ENCODE measurements at regions not wholly inside any gene's neighbourhood (a gene's known extent, or its start where the extent isn't known, plus 50 kb on each side); places are given as distances from the start of the nearest gene placed in this dataset.

DNA sequence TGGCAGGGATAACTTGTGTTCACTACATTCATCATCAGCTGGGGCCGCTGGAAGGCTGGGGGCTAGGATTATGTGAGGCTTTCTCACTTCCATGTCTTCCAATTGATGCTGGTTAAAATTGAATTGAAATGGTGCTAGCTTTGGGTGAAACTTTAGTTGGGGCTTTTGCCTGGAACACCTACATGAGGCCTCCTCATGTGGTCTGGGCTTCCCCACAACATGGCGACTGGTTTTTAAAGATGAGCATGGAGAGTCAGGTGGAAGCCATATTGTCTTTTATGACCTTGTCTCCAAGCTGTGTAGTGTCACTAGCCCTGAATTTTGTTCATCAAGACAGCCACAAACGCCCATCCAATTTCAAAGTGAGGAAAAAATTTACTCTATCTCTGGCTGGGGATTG, 1033.9 kb downstream of the TYW1 start:
- Mint-ChIP-seq H3K27ac (no peak overlapping the region), H3K27me3 (no peaks in the 10 kb centered on the region), H3K4me1 (no peaks in the 10 kb centered on the region), H3K36me3 (no peaks in the 10 kb centered on the region), H3K4me3 (no peak overlapping the region), H3K9me3 (peaks cover 6 to 8% of the 10 kb centered on the region in 2 donors)
- DNase-seq: no peak
- ATAC-seq (replicated peaks): no peak

DNA sequence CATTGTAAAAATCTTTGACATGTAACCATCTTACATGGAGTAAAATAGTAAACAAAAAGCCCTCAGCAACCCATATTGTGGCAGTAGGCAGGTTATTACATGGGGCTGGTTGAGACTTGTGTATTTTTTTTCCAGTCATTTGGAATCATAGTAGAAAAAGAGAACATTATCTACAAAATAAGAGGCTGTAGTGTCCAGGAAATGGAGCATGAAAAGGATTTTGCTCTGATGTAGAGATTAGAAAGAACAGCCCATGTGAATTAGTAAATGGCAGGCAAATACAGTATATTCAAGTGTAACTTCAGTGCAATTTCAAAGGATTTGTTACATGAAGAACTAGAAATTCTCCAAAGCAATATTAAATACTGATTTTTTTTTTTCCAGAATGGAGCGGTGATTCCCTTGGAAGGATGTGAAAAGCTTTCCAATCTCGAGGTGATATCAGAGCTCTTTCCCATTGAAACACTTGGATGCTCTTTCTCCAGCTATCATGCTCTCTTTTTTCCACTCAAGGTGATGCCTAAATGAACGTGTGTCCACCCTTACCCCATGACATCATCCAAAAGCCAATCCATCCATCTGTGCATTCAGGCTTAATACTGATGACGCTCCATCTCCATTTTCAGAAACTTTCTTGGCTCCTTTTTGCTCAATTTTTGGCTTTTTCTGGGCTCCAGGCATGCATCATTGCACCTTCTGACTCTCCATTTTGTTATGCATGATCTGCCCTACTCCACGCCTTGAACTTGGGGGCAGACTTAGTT, 1034.7 kb downstream of the TYW1 start:
- Mint-ChIP-seq H3K4me1 (no peaks in the 10 kb centered on the region), H3K27ac (no peak overlapping the region), H3K36me3 (no peaks in the 10 kb centered on the region), H3K9me3 (peaks cover 6 to 8% of the 10 kb centered on the region in 2 donors), H3K27me3 (no peaks in the 10 kb centered on the region), H3K4me3 (no peak overlapping the region)
- no peak for DNase-seq
- ATAC-seq (replicated peaks): no peak

DNA sequence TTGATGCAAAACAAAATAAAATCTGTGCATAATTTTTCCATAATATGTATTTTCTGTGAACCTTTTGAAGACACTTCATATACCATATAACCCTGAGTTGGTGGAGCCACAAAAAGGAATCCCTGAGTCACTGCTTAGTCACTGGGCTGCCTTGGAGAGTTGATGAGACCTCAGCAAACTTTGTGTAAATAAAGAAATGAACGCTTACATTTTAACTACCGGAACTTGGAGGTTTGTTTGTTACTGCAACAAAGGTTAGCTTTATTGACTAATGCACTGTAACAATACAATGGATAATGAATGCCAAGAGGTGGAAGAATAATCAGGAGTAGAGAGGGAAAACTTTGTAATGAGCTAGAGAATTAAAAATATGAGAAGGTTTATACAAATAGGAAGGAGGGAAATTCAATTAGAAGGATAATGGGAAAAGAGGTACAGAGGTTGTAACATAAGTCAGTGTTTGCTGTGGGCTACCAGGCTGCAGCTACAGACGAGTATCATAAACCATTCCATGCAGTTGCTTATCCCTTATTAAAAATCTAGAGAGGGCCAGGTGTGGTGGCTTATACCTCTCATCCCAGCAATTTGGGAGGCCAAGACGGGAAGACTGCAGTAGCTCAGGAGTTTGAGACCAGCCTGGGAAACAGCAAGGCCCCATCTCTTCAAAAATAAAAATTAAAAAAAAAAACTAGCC, 1042.1 kb downstream of the TYW1 start:
- Mint-ChIP-seq H3K4me3 (no peak overlapping the region), H3K36me3 (no peaks in the 10 kb centered on the region), H3K9me3 (peaks cover 1 to 4% of the 10 kb centered on the region in 2 donors), H3K27ac (no peak overlapping the region), H3K27me3 (no peaks in the 10 kb centered on the region), H3K4me1 (no peaks in the 10 kb centered on the region)
- no peak for ATAC-seq (replicated peaks)
- DNase-seq: no peak

DNA sequence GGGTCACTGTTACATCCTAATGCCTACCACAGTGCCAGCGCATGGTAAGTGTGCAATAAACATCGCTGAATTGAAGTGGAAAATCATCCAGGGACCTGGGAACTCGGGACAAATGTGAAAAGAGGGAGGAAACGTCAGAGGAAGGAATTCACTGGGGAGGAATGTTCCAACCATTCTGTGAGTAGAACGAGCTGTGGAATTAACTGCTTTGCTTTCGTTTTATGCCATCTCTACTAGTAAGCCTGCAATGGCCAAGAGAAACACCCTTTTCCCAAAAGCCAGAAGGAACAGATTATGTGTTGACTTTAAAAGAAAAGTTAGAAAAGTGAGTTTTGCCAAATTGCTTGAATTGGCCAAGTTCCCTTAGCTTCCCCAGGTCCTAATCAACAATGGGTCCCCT, 1044.9 kb downstream of the TYW1 start:
- DNase-seq (no peak), ATAC-seq (replicated peaks) (no peak)
- Mint-ChIP-seq H3K4me1 (no peaks in the 10 kb centered on the region), H3K36me3 (no peaks in the 10 kb centered on the region), H3K9me3 (peaks cover 0 to 5% of the 10 kb centered on the region in 2 donors), H3K27me3 (no peaks in the 10 kb centered on the region), H3K27ac (no peak overlapping the region), H3K4me3 (no peak overlapping the region)

DNA sequence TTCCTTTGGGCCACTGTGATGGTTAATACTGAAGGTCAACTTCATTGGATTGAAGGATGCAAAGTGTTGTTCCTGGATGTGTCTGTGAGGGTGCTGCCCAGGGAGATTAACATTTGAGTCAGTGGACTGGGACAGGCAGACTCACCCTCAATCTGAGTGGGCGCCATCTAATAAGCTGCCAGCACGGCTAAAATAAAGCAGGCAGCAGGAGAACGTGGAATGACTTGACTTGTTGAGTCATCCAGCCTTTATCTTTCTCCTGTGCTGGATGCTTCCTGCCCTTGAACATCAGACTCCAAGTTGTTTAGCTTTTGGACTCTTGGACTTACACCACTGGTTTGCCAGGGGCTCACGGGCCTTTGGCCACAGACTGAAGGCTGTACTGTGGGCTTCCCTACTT, 1046.9 kb downstream of the TYW1 start:
- peaks cover 0 to 5% of the 10 kb centered on the region in 2 donors for H3K9me3 Mint-ChIP-seq
- DNase-seq (no peak), ATAC-seq (replicated peaks) (no peak)
- no peak overlapping the region for H3K4me3 Mint-ChIP-seq
- H3K36me3 Mint-ChIP-seq: no peaks in the 10 kb centered on the region
- no peak overlapping the region for H3K27ac Mint-ChIP-seq
- H3K4me1 Mint-ChIP-seq: no peaks in the 10 kb centered on the region
- H3K27me3 Mint-ChIP-seq: no peaks in the 10 kb centered on the region

DNA sequence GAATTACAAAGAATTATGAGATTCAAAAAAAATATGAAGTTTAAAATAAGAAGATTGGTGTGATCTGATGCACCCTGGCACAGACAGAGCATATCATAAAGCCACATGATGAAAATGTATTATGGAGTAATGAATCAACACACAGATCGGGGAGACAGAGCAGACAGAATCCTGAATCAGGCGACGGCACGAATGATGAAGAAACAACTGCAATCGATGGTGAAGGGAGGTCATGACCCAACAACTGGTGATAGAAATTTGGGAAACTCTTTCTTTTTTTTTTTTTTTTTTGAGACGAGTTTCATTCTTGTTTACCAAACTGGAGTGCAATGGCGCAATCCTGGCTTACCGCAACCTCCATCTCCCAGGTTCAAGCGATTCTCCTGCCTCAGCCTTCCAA, 1054.0 kb downstream of the TYW1 start:
- no peak for ATAC-seq (replicated peaks)
- H3K27me3 Mint-ChIP-seq: no peaks in the 10 kb centered on the region
- no peaks in the 10 kb centered on the region for H3K4me1 Mint-ChIP-seq

DNA sequence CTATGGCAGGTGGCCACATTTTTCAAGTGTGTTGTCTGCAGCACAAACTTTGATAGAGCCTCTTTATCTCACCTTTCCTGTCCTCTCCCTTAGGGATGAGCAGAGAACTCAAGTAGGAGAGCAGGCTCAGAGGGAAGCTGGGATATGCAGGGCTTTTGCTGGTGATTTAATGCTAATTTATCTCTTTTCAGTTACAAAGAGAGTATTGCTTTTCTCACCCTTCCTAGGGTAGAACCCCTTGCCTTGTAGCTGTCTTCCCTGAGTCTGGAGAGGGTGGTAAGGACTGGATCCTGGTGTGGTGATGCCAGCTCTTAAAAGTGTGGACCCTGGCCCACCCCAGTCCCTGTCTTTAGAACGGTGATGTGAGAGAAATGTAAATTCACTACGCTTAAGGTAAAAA, 1061.4 kb downstream of the TYW1 start:
- no peak overlapping the region for H3K4me3 Mint-ChIP-seq
- no peaks in the 10 kb centered on the region for H3K36me3 Mint-ChIP-seq
- DNase-seq (no peak), ATAC-seq (replicated peaks) (no peak)
- no peaks in the 10 kb centered on the region for H3K27me3 Mint-ChIP-seq
- H3K9me3 Mint-ChIP-seq: peaks cover 0 to 2% of the 10 kb centered on the region in 2 donors
- no peaks in the 10 kb centered on the region for H3K4me1 Mint-ChIP-seq
- no peak overlapping the region for H3K27ac Mint-ChIP-seq

More for the DNA sequence above, 1054.0 kb downstream of the TYW1 start:
- Mint-ChIP-seq H3K9me3 (peaks cover 0 to 3% of the 10 kb centered on the region in 2 donors), H3K4me3 (no peak overlapping the region), H3K27ac (no peak overlapping the region), H3K36me3 (no peaks in the 10 kb centered on the region)
- no peak for DNase-seq

DNA sequence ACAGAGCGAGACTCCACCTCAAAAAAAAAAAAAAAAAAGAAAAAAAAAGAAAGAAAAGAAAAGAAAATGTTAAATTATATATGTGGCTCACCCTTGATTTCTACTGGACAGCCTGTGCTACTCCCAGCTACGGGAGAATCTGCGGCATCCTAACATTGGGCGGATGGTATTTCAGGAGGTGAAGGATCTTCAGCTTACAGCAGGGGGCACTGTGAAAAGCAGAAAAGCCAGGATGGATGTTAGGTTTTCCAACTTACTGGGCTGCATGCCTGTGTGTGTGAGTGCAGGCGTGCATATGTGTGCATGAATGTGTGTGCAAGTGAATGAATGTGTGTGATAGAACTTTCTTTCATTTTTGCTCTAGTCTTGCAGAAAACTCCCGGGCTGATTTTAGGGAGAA, 1066.5 kb downstream of the TYW1 start:
- H3K9me3 Mint-ChIP-seq: peaks cover 0 to 2% of the 10 kb centered on the region in 2 donors
- ATAC-seq (replicated peaks) (no peak), DNase-seq (no peak)
- H3K27me3 Mint-ChIP-seq: no peaks in the 10 kb centered on the region
- no peak overlapping the region for H3K27ac Mint-ChIP-seq
- no peaks in the 10 kb centered on the region for H3K36me3 Mint-ChIP-seq
- no peak overlapping the region for H3K4me3 Mint-ChIP-seq
- no peaks in the 10 kb centered on the region for H3K4me1 Mint-ChIP-seq

DNA sequence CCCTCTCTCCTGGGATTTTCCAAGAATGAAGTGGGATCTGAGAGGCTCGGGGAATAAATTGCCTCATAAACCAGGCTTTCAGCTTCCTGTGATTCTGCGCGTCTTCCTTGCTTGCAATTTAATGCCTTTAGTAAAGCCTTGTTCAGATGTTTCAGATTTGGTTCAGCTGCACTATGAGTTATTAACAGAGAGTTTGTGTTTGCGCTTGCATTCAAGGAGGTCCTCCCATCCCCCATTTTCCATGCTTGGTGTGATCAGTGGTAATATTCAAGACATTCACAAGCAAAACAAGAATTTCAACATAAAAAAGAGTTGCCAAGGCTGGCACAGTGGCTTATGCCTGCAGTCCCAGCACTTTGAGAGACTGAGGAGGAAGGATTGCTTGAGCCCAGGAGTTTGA, 1068.9 kb downstream of the TYW1 start:
- no peaks in the 10 kb centered on the region for H3K27me3 Mint-ChIP-seq
- no peak for ATAC-seq (replicated peaks)
- no peak overlapping the region for H3K4me3 Mint-ChIP-seq
- H3K9me3 Mint-ChIP-seq: peaks cover 0 to 2% of the 10 kb centered on the region in 2 donors
- DNase-seq: no peak
- no peaks in the 10 kb centered on the region for H3K4me1 Mint-ChIP-seq
- no peaks in the 10 kb centered on the region for H3K36me3 Mint-ChIP-seq
- no peak overlapping the region for H3K27ac Mint-ChIP-seq

DNA sequence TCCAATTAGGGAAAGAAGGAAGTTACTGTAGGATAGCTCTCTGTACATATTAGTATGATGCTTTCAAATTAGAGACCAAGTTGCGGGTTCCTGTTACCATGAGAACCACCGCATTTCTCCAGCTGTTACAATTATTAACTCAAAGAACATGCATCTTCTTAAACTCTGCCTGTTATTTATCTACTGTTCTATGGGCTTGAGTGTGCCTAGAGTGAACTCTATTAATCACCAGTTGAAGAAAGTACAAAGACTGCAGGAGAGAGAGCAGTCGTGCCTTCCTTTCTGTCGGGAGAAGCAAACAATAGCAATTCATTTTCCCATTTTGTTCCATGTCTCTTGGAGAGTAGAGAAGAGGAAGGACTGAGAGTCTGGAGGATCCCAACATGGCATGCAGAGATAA, 1071.2 kb downstream of the TYW1 start:
- Mint-ChIP-seq H3K4me3 (no peak overlapping the region), H3K27ac (no peak overlapping the region), H3K36me3 (no peaks in the 10 kb centered on the region), H3K4me1 (no peaks in the 10 kb centered on the region), H3K27me3 (no peaks in the 10 kb centered on the region), H3K9me3 (no peaks in the 10 kb centered on the region)
- DNase-seq: no peak
- no peak for ATAC-seq (replicated peaks)

DNA sequence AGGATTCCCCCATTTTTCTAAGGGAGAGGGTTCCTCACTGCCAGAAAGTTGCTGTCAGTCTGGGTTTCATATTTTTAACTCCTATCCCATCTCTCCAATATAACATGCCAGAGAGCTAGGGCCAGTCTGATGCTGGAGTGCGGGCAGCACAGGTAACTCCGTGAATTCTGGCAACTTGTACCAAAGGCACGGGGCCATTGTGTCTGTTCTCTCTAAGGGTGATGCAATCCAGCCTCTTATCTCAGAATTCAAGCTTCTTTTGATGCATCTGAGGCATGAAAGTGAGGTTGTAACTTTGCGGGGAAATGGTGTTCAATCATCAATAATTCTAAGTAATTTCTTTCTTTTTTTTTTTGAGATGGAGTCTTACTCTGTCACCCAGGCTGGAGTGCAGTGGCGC, 1074.4 kb downstream of the TYW1 start:
- ATAC-seq (replicated peaks) (no peak), DNase-seq (no peak)
- Mint-ChIP-seq H3K9me3 (peaks cover 0 to 5% of the 10 kb centered on the region in 2 donors), H3K4me1 (no peaks in the 10 kb centered on the region), H3K27me3 (no peaks in the 10 kb centered on the region), H3K4me3 (no peak overlapping the region), H3K36me3 (no peaks in the 10 kb centered on the region), H3K27ac (no peak overlapping the region)

DNA sequence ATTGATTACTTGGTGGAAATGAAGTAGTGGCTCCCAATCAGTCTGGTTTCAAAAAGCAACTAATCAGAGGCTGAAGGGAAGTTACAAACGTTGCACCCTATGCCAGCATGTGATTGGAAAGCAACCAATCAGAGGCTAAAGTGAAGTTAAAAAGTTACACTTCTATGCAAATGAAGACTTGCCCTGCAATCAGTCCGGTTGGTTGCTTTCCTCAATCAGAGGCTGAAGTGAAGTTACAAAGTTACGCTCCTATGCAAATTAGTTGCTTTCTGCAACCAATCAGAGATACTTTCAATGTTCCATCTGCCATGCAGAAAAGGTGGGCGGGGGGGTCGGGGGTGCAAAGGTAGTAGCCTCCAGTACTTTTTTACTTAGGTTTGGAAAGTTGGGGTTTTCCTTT, 1077.1 kb downstream of the TYW1 start:
- Mint-ChIP-seq H3K27ac (no peak overlapping the region), H3K36me3 (no peaks in the 10 kb centered on the region), H3K27me3 (no peaks in the 10 kb centered on the region), H3K4me3 (no peak overlapping the region), H3K4me1 (no peaks in the 10 kb centered on the region), H3K9me3 (peaks cover 2 to 12% of the 10 kb centered on the region in 2 donors)
- no peak for DNase-seq
- ATAC-seq (replicated peaks): no peak

DNA sequence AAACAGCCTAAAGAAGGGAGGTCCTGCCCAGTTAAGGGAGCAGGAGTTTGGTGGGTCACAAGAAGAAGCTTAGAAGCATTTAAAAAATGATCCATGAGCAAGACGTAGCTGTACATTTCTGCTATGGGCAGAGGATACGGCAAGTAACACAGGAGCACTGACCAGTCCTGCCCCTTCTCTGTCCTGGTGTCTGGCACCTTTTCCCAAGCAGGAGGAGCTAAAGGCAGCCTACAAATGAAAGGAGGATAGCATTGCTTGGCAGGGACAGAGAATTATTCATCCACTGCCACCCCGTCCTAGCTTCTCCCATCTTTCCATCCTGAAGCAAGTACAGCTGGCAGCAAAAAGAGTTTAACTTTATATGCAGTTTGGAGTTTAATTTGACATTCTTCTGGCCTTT, 1077.6 kb downstream of the TYW1 start:
- Mint-ChIP-seq H3K27me3 (no peaks in the 10 kb centered on the region), H3K27ac (no peak overlapping the region), H3K4me1 (no peaks in the 10 kb centered on the region), H3K9me3 (peaks cover 5 to 16% of the 10 kb centered on the region in 2 donors), H3K36me3 (no peaks in the 10 kb centered on the region), H3K4me3 (no peak overlapping the region)
- ATAC-seq (replicated peaks) (no peak), DNase-seq (no peak)

DNA sequence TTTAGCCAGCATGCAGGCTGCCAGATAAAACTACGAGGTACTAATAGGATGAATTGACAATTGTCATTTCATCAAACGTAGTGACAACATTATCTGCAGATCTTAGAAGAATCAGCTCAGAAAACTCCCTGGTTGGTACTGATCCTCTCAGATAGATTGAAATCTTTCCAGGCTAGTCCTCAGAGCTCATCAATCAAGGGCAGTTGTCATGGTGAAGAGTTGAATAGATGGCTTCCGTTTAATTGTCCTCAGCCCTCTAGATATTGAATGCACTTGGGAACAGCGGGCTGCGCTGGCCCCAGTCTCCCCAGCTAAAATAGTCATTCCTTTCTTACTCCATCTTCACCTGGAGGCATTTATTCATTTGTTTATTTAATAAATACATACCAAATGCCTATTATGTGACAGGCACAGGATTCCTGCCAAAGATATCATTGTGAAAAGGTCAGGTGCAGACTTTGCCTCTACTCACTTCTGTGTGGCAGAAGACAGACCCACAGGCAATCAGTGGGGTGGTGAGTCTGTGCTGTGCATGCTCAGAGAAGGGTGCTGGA, 1081.6 kb downstream of the TYW1 start:
- no peak overlapping the region for H3K4me3 Mint-ChIP-seq
- H3K27me3 Mint-ChIP-seq: no peaks in the 10 kb centered on the region
- no peak for DNase-seq
- H3K9me3 Mint-ChIP-seq: peaks cover 7 to 18% of the 10 kb centered on the region in 2 donors
- H3K36me3 Mint-ChIP-seq: no peaks in the 10 kb centered on the region
- ATAC-seq (replicated peaks): no peak
- H3K27ac Mint-ChIP-seq: no peak overlapping the region
- no peaks in the 10 kb centered on the region for H3K4me1 Mint-ChIP-seq

All from stimulated activated naive B cell treated with anti-CD40 and anti-IgM and Interleukin-4, amounts not matched to agents 10 μg/mL and 1 μg/mL and 100 μg/mL, for 72 hours (primary cell).